SK-N-MC (cell line): ENCODE measurements at regions not wholly inside any gene's neighbourhood (a gene's known extent, or its start where the extent isn't known, plus 50 kb on each side); places are given as distances from the start of the nearest gene placed in this dataset.

Source experiments
- DNase-seq: peaks from one replicate; pipeline ENCODE4 v3.0.0-alpha.2; 2011; ENCODE audit warnings: low read depth, low spot score
- H3K27ac ChIP-seq: fragments of 200-600 bp; sonication (generic); 2 replicates; pipeline ENCODE4 v1.5.1; 2016; ENCODE audit warnings: mixed run types
- H3K36me3 ChIP-seq: fragments of 200-600 bp; sonication (generic); 2 replicates; pipeline ENCODE4 v1.6.1; 2017; ENCODE audit warnings: antibody characterized with exemption, low read length, mixed read lengths; ENCODE audit not compliant: insufficient read depth
- H3K4me3 ChIP-seq: fragments of 200-600 bp; sonication (generic); 2 replicates; pipeline ENCODE4 v1.5.1; 2016
- H3K9ac ChIP-seq: fragments of 200-600 bp; sonication (generic); 2 replicates; pipeline ENCODE4 v1.8.0; 2017; ENCODE audit warnings: mixed run types, mixed read lengths; ENCODE audit not compliant: insufficient read length
- H3K9me3 ChIP-seq: fragments of 200-600 bp; sonication (generic); 2 replicates; pipeline ENCODE4 v1.6.1; 2017; ENCODE audit warnings: low read depth, mild to moderate bottlenecking, antibody characterized with exemption, low read length, moderate library complexity, mixed read lengths
- EZH2 ChIP-seq: fragments of 200-600 bp; sonication (generic); IDR thresholded peaks from one replicate; pipeline ENCODE4 v1.6.1; 2017; ENCODE audit warnings: antibody characterized with exemption
- FOXP2 ChIP-seq: optimal IDR thresholded peaks from 2 replicates; pipeline ENCODE3; 2011; ENCODE audit warnings: mild to moderate bottlenecking, moderate library complexity; ENCODE audit not compliant: insufficient read depth; ENCODE audit errors: extremely low read length, control extremely low read depth
- POLR2AphosphoS5 ChIP-seq: IDR thresholded peaks from 2 replicates; pipeline ENCODE4 v1.6.1; 2012; ENCODE audit warnings: mild to moderate bottlenecking, low read depth, low read length, borderline replicate concordance

DNA sequence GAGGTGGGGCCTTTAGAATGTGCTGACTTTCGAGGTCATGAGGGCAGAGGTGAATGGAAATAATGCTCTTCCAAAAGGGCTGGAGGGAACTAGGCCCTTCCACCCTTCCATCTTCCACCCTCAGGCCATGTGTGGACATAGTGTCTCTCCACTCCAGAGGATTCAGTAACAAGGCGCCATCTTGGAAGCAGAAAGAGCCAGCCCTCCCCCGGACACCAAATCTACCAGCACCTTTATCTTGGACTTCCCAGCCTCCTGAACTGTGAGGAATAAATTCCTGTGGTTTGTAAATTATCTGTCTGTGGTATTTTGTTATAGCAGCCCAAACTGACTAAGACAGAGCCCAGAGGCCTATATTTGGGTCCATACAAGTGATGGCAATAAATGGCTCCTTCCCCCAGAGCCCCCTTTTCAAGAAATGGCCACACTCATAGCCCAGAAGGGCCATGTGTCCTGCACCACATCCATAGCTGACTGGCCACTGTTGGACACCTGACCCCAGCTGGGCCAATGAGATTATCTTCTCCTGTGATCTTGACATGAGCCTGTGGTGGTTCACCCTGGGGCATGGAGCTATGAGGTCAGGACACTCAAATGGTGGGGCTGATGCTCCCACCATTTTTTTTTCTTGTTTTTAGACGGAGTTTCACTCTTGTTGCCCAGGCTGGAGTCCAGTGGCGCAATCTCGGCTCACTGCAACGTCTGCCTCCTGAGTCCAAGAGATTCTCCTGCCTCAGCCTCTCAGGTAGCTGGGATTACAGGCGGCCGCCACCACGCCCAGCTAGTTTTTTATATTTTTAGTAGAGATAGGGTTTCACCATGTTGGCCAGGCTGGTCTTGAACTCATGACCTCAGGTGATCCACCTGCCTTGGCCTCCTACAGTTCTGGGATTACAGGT, 114.9 kb downstream of the RRAGC start:
- Histone ChIP-seq H3K27ac (no peak overlapping the region), H3K9ac (no peak overlapping the region)
- TF ChIP-seq FOXP2 (no peak), POLR2AphosphoS5 (no peak), EZH2 (no peak)

DNA sequence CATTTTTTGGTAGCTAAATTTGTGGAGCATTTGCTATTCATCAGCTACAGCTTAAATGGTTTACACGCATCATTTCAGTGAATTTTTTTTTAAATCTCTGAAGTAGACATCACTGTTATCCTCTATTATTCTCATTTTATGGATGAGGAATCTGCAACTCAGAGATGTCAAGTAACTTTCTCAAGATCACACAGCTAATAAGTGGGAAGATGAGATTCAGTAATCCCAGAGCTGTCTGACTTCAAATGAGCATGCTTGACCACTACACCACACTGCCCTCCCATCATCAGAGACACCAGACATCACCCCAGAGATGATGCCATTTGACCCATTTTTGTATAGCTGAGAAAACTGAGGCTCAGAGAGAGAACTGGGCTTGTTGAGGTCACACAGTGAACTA, 116.4 kb downstream of the RRAGC start:
- TF ChIP-seq FOXP2 (no peak), POLR2AphosphoS5 (no peak), EZH2 (no peak)
- Histone ChIP-seq H3K27ac (no peak overlapping the region), H3K9me3 (no peaks in the 10 kb centered on the region), H3K9ac (no peak overlapping the region), H3K4me3 (no peak overlapping the region), H3K36me3 (no peaks in the 10 kb centered on the region)
- DNase-seq, result no peak

More for the DNA sequence above, 114.9 kb downstream of the RRAGC start:
- no peaks in the 10 kb centered on the region for H3K9me3 ChIP-seq
- no peak for DNase-seq
- H3K4me3 ChIP-seq, result no peak overlapping the region
- no peaks in the 10 kb centered on the region for H3K36me3 ChIP-seq

DNA sequence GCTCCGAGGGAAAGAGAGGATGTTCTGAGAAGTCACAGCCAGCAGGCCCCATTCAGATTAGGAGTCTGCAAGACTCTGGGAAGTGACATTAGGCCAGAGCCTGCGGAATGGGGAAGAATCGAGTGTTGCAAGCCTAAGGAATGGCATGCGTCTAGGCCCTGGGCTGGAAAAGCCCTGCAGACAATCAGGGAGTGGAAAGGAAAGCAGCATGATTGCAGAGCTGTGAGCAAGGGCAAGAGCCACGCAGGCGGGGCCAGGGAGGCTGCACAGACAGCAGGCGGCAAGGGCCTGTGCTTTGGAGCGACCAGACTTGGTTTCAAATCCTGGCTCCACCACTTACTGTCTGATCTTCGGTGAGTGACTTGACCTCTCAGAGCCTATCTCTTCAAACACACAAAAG, 118.2 kb downstream of the RRAGC start:
- DNase-seq, result no peak
- H3K36me3 ChIP-seq, result no peaks in the 10 kb centered on the region
- no peak for TF ChIP-seq POLR2AphosphoS5
- no peaks in the 10 kb centered on the region for H3K9me3 ChIP-seq
- no peak overlapping the region for H3K27ac ChIP-seq
- H3K9ac ChIP-seq, result no peak overlapping the region
- no peak overlapping the region for H3K4me3 ChIP-seq

DNA sequence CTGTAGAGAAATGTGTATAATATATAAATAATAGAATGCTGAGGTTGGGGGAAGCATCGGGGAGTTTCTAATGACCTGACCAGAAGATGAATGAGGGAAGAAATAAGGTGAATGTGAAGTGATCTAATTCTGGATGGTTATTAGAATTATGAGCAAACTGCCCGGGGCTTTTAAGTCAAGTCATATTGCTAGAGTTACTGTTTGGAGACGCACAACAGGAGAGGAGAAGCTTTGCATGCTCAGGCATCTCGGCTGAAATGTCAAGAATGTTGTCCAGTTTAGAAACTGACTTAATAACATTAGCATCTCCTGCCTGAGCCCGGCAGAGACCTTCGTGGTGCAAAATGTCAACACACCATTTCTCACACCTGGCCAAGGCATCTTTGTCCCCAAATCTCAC, 119.1 kb downstream of the RRAGC start:
- Histone ChIP-seq H3K9me3 (no peaks in the 10 kb centered on the region), H3K27ac (no peak overlapping the region), H3K9ac (no peak overlapping the region), H3K36me3 (no peaks in the 10 kb centered on the region), H3K4me3 (no peak overlapping the region)
- DNase-seq, result no peak
- no peak for TF ChIP-seq POLR2AphosphoS5
- no peak for TF ChIP-seq EZH2
- TF ChIP-seq FOXP2, result no peak

DNA sequence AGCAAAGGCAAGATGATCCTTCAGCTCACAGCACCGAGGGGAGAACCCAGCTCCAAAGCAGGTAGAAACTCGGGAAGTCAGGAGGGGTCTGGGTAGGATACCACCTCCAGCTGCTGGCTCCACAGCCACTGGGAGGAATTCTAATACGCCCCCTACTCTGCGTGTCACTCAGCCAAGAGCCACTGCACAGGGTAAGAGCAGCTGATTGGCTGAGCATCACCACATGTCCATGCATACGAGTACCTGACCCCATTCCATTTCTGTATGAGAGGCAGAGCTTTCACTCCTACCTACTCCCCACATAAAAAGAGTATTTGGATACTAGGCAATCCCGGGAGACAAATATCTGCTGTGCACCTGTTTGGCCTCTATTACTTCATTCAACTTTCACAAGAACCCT, 121.4 kb downstream of the RRAGC start:
- DNase-seq, result no peak
- no peaks in the 10 kb centered on the region for H3K36me3 ChIP-seq
- no peak for TF ChIP-seq EZH2
- TF ChIP-seq FOXP2, result no peak
- no peak for TF ChIP-seq POLR2AphosphoS5
- no peak overlapping the region for H3K9ac ChIP-seq
- H3K4me3 ChIP-seq, result no peak overlapping the region
- H3K9me3 ChIP-seq, result no peaks in the 10 kb centered on the region
- no peak overlapping the region for H3K27ac ChIP-seq

DNA sequence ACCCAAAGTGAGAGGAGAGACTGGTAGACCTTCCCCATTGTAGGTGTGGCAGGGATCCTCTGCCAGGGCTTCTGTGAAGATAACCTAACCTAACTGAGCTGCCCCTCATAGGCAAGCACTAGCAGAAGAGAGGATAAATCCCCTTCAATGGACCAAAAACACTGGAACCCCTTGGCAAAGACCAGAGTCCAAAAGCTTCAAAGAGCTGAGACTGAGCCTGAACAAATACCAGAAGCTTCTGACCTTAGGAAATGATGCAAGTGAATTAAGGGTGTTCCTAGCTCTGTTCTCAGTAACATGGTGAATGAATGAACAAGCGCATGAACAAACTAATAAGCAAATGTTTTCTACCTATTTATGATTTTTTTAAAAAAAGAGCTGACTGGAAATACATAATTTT, 123.2 kb downstream of the RRAGC start:
- TF ChIP-seq FOXP2, result no peak
- no peak for TF ChIP-seq POLR2AphosphoS5
- no peak for TF ChIP-seq EZH2
- Histone ChIP-seq H3K27ac (no peak overlapping the region), H3K9ac (no peak overlapping the region), H3K36me3 (no peaks in the 10 kb centered on the region), H3K9me3 (no peaks in the 10 kb centered on the region), H3K4me3 (no peak overlapping the region)
- DNase-seq, result no peak

DNA sequence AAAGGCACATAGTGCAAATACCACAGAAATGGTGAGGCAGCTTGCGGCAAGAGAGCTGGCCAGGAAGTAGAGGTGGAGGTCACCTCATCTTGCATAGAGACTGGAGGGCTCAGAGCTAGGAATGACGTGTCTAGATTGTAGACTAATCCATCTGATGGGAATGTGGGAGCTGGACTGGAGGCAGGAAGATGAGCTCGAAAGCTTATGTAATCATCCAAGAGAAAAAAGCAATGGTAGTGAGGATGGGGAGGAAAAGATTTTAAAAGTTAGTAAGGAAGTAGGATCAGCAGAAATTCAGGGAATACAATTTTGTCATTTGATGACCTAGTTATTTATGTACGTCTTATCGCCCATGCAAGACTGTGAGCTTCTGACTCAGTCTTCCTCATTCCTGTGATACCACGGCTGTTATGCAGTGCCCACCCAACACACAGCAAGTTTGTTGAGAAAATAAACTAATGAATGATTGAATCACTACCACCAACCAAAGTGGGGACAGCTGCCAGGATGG, 123.9 kb downstream of the RRAGC start:
- TF ChIP-seq EZH2 (no peak), FOXP2 (no peak), POLR2AphosphoS5 (no peak)
- DNase-seq, result no peak
- no peak overlapping the region for H3K4me3 ChIP-seq
- H3K9me3 ChIP-seq, result no peaks in the 10 kb centered on the region
- H3K36me3 ChIP-seq, result no peaks in the 10 kb centered on the region
- H3K27ac ChIP-seq, result no peak overlapping the region
- H3K9ac ChIP-seq, result no peak overlapping the region

DNA sequence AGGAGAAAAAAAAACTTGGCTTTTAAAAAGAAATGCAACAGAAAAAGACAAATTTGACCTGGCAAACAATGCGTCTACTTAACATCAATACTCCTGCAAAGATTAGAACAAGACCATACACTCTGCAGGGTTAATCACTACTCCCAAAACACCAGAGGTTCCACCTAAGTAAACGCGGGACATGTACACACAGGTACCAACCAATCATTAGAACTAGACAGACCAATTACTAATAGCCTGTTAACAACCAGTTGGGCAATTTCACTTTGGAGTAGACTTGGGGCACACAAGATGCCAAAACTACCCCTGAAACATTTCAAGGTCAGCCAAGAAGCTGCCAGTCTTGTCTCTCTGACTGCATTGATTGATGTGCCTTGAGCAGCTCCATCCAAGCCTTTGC, 125.8 kb downstream of the RRAGC start:
- no peak overlapping the region for H3K27ac ChIP-seq
- H3K36me3 ChIP-seq, result no peaks in the 10 kb centered on the region
- H3K9me3 ChIP-seq, result no peaks in the 10 kb centered on the region
- DNase-seq, result no peak
- H3K9ac ChIP-seq, result no peak overlapping the region
- TF ChIP-seq FOXP2 (no peak), POLR2AphosphoS5 (no peak), EZH2 (no peak)
- H3K4me3 ChIP-seq, result no peak overlapping the region
